OCI-LY1 (cell line): ENCODE measurements at regions not wholly inside any gene's neighbourhood (a gene's known extent, or its start where the extent isn't known, plus 50 kb on each side); places are given as distances from the start of the nearest gene placed in this dataset.

ENCODE experiments used
- H2AFZ ChIP-seq: fragments of 200-600 bp; sonication (generic), shearing (Covaris generic); 2 replicates; pipeline ENCODE4 v1.6.0; 2014; ENCODE audit warnings: antibody characterized with exemption, mild to moderate bottlenecking, low read length
- H3F3A ChIP-seq: fragments of 200-600 bp; sonication (generic), shearing (Covaris generic); 2 replicates; pipeline ENCODE4 v1.6.0; 2014; ENCODE audit warnings: mild to moderate bottlenecking, antibody characterized with exemption, low read length, moderate library complexity; ENCODE audit not compliant: insufficient read depth
- H3K27ac ChIP-seq: fragments of 200-600 bp; sonication (generic); 2 replicates; pipeline ENCODE4 v1.5.1; 2014; ENCODE audit warnings: low read length, mixed run types, mild to moderate bottlenecking, low read depth; ENCODE audit not compliant: poor library complexity, severe bottlenecking
- H3K27me3 ChIP-seq: fragments of 200-600 bp; sonication (generic); 2 replicates; pipeline ENCODE4 v1.6.0; 2014; ENCODE audit warnings: antibody characterized with exemption, mild to moderate bottlenecking, low read length, moderate library complexity; ENCODE audit not compliant: insufficient read depth
- H3K36me3 ChIP-seq: fragments of 200-600 bp; sonication (generic); 2 replicates; pipeline ENCODE4 v1.6.1; 2014; ENCODE audit warnings: mild to moderate bottlenecking, antibody characterized with exemption, low read length, moderate library complexity, mixed read lengths; ENCODE audit not compliant: insufficient read depth
- H3K4me1 ChIP-seq: fragments of 200-600 bp; sonication (generic); 2 replicates; pipeline ENCODE4 v1.5.1; 2014; ENCODE audit warnings: mild to moderate bottlenecking, low read length, moderate library complexity; ENCODE audit not compliant: insufficient read depth, severe bottlenecking
- H3K4me2 ChIP-seq: fragments of 200-600 bp; sonication (generic), shearing (Covaris generic); 2 replicates; pipeline ENCODE4 v1.6.1; 2014; ENCODE audit warnings: low read length
- H3K4me3 ChIP-seq: fragments of 200-600 bp; sonication (generic); 2 replicates; pipeline ENCODE4 v1.5.1; 2014; ENCODE audit warnings: low read length, low read depth, mild to moderate bottlenecking, mixed read lengths; ENCODE audit not compliant: poor library complexity, severe bottlenecking
- H3K79me2 ChIP-seq: fragments of 200-600 bp; shearing (Covaris generic); 2 replicates; pipeline ENCODE4 v1.6.1; 2016; ENCODE audit warnings: mixed run types, low read length, mixed read lengths; ENCODE audit not compliant: insufficient read depth
- H3K9ac ChIP-seq: fragments of 200-600 bp; sonication (generic), shearing (Covaris generic); 2 replicates; pipeline ENCODE4 v1.6.1; 2014; ENCODE audit warnings: mild to moderate bottlenecking, low read length, mixed read lengths
- H3K9me2 ChIP-seq: fragments of 200-600 bp; sonication (generic), shearing (Covaris generic); 2 replicates; pipeline ENCODE4 v1.6.1; 2014; ENCODE audit warnings: low read depth, mild to moderate bottlenecking, low read length, mixed read lengths
- H3K9me3 ChIP-seq: fragments of 200-600 bp; shearing (Covaris generic); 2 replicates; pipeline ENCODE4 v1.6.1; 2014; ENCODE audit warnings: low read length, mixed read lengths
- H4K20me1 ChIP-seq: fragments of 200-600 bp; sonication (generic), shearing (Covaris generic); 2 replicates; pipeline ENCODE4 v1.6.0; 2016; ENCODE audit warnings: mild to moderate bottlenecking, low read length; ENCODE audit not compliant: insufficient read depth
- CTCF ChIP-seq: fragments of 200-600 bp; sonication (generic), shearing (Covaris generic); IDR thresholded peaks from 2 replicates; pipeline ENCODE4 v1.5.1; 2017; ENCODE audit warnings: mild to moderate bottlenecking, antibody characterized with exemption, low read length, moderate library complexity, mixed read lengths
- EZH2 ChIP-seq: fragments of 200-600 bp; sonication (generic), shearing (Covaris generic); IDR thresholded peaks from 2 replicates; pipeline ENCODE4 v1.8.0; 2017; ENCODE audit warnings: borderline replicate concordance, mixed run types, mild to moderate bottlenecking, antibody characterized with exemption, low read length, moderate library complexity, mixed read lengths

- H2AFZ ChIP-seq = no peak overlapping the region
- no peaks in the 10 kb centered on the region for H3K27me3 ChIP-seq
- no peaks in the 10 kb centered on the region for H4K20me1 ChIP-seq
- no peak overlapping the region for H3K27ac ChIP-seq
- no peak overlapping the region for H3K4me3 ChIP-seq
- H3K9ac ChIP-seq = no peak overlapping the region
- TF ChIP-seq CTCF = no peak
- no peak for TF ChIP-seq EZH2
- H3K4me2 ChIP-seq = no peak overlapping the region
- no peaks in the 10 kb centered on the region for H3K79me2 ChIP-seq
- no peaks in the 10 kb centered on the region for H3K36me3 ChIP-seq
- no peaks in the 10 kb centered on the region for H3F3A ChIP-seq
- H3K9me2 ChIP-seq = no peaks in the 10 kb centered on the region
- no peaks in the 10 kb centered on the region for H3K9me3 ChIP-seq
- H3K4me1 ChIP-seq = no peaks in the 10 kb centered on the region
These were observed 206.4 kb upstream of the FOXD3 start for GRCh38 chr1:63116016-63116415.

DNA sequence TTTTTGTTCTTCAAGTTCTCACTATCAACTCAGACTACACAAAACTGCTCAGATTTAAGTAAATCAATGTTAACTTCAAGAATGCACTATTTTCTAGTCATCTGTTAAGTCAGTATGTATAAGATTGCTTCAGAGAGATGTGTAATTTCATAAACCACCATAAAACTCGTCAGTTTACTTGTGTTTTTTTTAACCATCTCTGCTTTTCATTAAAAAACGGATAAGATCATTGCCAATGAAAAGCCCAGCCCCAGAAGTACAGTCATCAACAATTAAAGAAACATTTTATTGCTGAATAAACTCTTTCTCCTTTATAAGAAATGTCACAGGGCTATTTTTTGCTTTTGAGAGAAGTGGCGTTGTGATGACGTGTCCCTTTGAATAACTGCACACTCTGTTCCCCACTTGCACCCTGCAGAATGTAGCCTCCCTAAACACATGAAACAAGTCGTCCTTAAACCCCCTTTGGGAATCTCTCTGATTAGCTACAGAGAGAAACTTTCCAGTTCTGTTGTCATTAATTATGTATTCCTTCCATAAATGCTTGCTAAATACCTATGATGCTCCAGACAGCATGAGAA, 202.7 kb upstream of the FOXD3 start:
- Histone ChIP-seq H3K79me2 (no peaks in the 10 kb centered on the region), H3K27me3 (no peaks in the 10 kb centered on the region), H3K4me1 (no peaks in the 10 kb centered on the region), H4K20me1 (no peaks in the 10 kb centered on the region), H3K9me3 (no peaks in the 10 kb centered on the region), H3K4me2 (no peak overlapping the region), H3K27ac (no peak overlapping the region), H3K36me3 (no peaks in the 10 kb centered on the region), H3F3A (no peaks in the 10 kb centered on the region), H3K9ac (no peak overlapping the region), H3K4me3 (no peak overlapping the region), H3K9me2 (no peaks in the 10 kb centered on the region), H2AFZ (no peak overlapping the region)
- TF ChIP-seq EZH2 (no peak), CTCF (no peak)

DNA sequence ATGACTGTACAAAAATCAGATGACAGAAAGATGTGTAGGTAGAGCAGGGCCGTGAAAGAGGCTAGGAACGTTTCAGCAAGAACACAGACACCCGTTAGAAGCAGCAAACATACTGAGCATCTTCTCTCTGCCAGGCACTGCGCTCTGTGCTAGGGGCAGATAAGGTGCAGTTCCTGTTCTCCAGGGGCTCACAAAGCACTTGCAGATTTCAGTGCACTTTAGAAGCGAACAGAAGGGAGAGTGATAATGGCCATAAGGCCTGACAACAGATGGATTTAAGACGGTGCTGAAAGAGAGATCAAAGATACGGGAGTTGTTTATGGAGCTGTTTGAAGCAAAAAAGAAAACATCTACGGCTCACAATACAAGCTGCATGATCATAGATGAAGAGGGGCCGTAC, 200.3 kb upstream of the FOXD3 start:
- Histone ChIP-seq H3F3A (no peaks in the 10 kb centered on the region), H3K9me3 (no peaks in the 10 kb centered on the region), H3K27me3 (no peaks in the 10 kb centered on the region), H3K4me3 (no peak overlapping the region), H3K9ac (no peak overlapping the region), H3K36me3 (no peaks in the 10 kb centered on the region), H3K9me2 (no peaks in the 10 kb centered on the region), H4K20me1 (no peaks in the 10 kb centered on the region), H3K27ac (no peak overlapping the region), H3K4me2 (no peak overlapping the region), H3K4me1 (no peaks in the 10 kb centered on the region), H2AFZ (no peak overlapping the region), H3K79me2 (no peaks in the 10 kb centered on the region)
- TF ChIP-seq EZH2 (no peak), CTCF (no peak)
